H9 (cell line): ENCODE measurements at regions not wholly inside any gene's neighbourhood (a gene's known extent, or its start where the extent isn't known, plus 50 kb on each side); places are given as distances from the start of the nearest gene placed in this dataset.

Source experiments
- DNase-seq: peaks from one replicate; pipeline ENCODE4 v3.0.0-alpha.2; 2017
- H2AFZ ChIP-seq: one replicate; pipeline ENCODE4 v1.6.1; 2013; ENCODE audit warnings: mild to moderate bottlenecking, low read length, control low read depth, moderate library complexity
- H2AK5ac ChIP-seq: 2 replicates; pipeline ENCODE4 v1.6.1; 2013; ENCODE audit warnings: low read length, control low read depth, mixed read lengths; ENCODE audit not compliant: insufficient read length
- H2BK120ac ChIP-seq: one replicate; pipeline ENCODE4 v1.6.1; 2013; ENCODE audit warnings: low read depth, mild to moderate bottlenecking, low read length, control low read depth, inconsistent platforms; ENCODE audit not compliant: poor library complexity, severe bottlenecking
- H2BK12ac ChIP-seq: 2 replicates; pipeline ENCODE4 v1.6.1; 2013; ENCODE audit warnings: low read length, control low read depth, mixed read lengths, low read depth; ENCODE audit not compliant: insufficient read length
- H2BK15ac ChIP-seq: 2 replicates; pipeline ENCODE4 v1.6.1; 2013; ENCODE audit warnings: low read depth, low read length, control low read depth
- H2BK20ac ChIP-seq: one replicate; pipeline ENCODE4 v1.6.1; 2013; ENCODE audit warnings: low read depth, mild to moderate bottlenecking, low read length, control low read depth, inconsistent platforms; ENCODE audit not compliant: poor library complexity, severe bottlenecking
- H2BK5ac ChIP-seq: 2 replicates; pipeline ENCODE4 v1.6.1; 2013; ENCODE audit warnings: low read length, control low read depth, mixed read lengths; ENCODE audit not compliant: insufficient read length
- H3K14ac ChIP-seq: 2 replicates; pipeline ENCODE4 v1.6.1; 2013; ENCODE audit warnings: low read length, control low read depth; ENCODE audit not compliant: insufficient read depth
- H3K18ac ChIP-seq: 2 replicates; pipeline ENCODE4 v1.6.1; 2013; ENCODE audit warnings: low read depth, mild to moderate bottlenecking, mixed read lengths, low read length, control low read depth; ENCODE audit not compliant: insufficient read length
- H3K23ac ChIP-seq: 2 replicates; pipeline ENCODE4 v1.6.1; 2013; ENCODE audit warnings: low read length, control low read depth, mixed read lengths, low read depth; ENCODE audit not compliant: insufficient read length
- H3K23me2 ChIP-seq: 2 replicates; pipeline ENCODE4 v1.6.1; 2013; ENCODE audit warnings: low read depth, mild to moderate bottlenecking, mixed read lengths, low read length, control low read depth; ENCODE audit not compliant: insufficient read length, poor library complexity, severe bottlenecking
- H3K27ac ChIP-seq: 2 replicates; pipeline ENCODE4 v1.5.1; 2013; ENCODE audit warnings: low read length, control low read depth, mixed read lengths, low read depth; ENCODE audit not compliant: insufficient read length
- H3K27me3 ChIP-seq: 2 replicates; pipeline ENCODE4 v1.6.1; 2013; ENCODE audit warnings: low read length, control low read depth, inconsistent platforms; ENCODE audit not compliant: insufficient read depth
- H3K4ac ChIP-seq: 2 replicates; pipeline ENCODE4 v1.6.1; 2013; ENCODE audit warnings: low read depth, mild to moderate bottlenecking, control low read depth, inconsistent platforms, low read length, moderate library complexity
- H3K4me1 ChIP-seq: 2 replicates; pipeline ENCODE4 v1.6.1; 2013; ENCODE audit warnings: low read length, control low read depth, inconsistent platforms; ENCODE audit not compliant: insufficient read depth
- H3K4me2 ChIP-seq: 2 replicates; pipeline ENCODE4 v1.6.1; 2013; ENCODE audit warnings: low read length, control low read depth, mixed read lengths; ENCODE audit not compliant: insufficient read length, insufficient read depth
- H3K56ac ChIP-seq: 2 replicates; pipeline ENCODE4 v1.6.1; 2013; ENCODE audit warnings: low read depth, mild to moderate bottlenecking, mixed read lengths, low read length, control low read depth; ENCODE audit not compliant: insufficient read length
- H3K79me1 ChIP-seq: 2 replicates; pipeline ENCODE4 v1.6.1; 2013; ENCODE audit warnings: low read depth, mild to moderate bottlenecking, moderate library complexity, low read length, control low read depth, inconsistent platforms; ENCODE audit not compliant: insufficient read depth, poor library complexity, severe bottlenecking
- H3K79me2 ChIP-seq: 2 replicates; pipeline ENCODE4 v1.6.1; 2013; ENCODE audit warnings: low read length, control low read depth, inconsistent platforms; ENCODE audit not compliant: insufficient read depth
- H3K9ac ChIP-seq: 2 replicates; pipeline ENCODE4 v1.6.1; 2013; ENCODE audit warnings: low read length, control low read depth, mixed read lengths; ENCODE audit not compliant: insufficient read length; ENCODE audit errors: extremely low read depth
- H3K9me3 ChIP-seq: one replicate; pipeline ENCODE4 v1.6.1; 2013; ENCODE audit warnings: low read depth, low read length, inconsistent platforms; ENCODE audit not compliant: control insufficient read depth
- H3T11ph ChIP-seq: one replicate; pipeline ENCODE4 v1.6.1; 2013; ENCODE audit warnings: mild to moderate bottlenecking, low read length, control low read depth, inconsistent platforms
- H4K20me1 ChIP-seq: one replicate; pipeline ENCODE4 v1.6.1; 2013; ENCODE audit not compliant: control insufficient read depth, insufficient read length, insufficient read depth
- H4K5ac ChIP-seq: 2 replicates; pipeline ENCODE4 v1.6.1; 2013; ENCODE audit warnings: low read depth, mild to moderate bottlenecking, mixed read lengths, low read length, control low read depth; ENCODE audit not compliant: insufficient read length
- H4K8ac ChIP-seq: replicated peaks from 2 replicates; pipeline ENCODE4 v1.6.1; 2013; ENCODE audit warnings: low read length, control low read depth, mixed read lengths, low read depth; ENCODE audit not compliant: insufficient read length
- H4K91ac ChIP-seq: 2 replicates; pipeline ENCODE4 v1.6.1; 2013; ENCODE audit warnings: low read depth, mild to moderate bottlenecking, moderate library complexity, mixed read lengths, low read length, control low read depth; ENCODE audit not compliant: insufficient read length
- H3K27ac Mint-ChIP-seq, 3 experiments: 2 replicates in 2 of 3; 3 replicates in 1 of 3; pipeline ENCODE4 v1.8.0; 2020 to 2021; ENCODE audit warnings: mixed read lengths in 3 of 3, mild to moderate bottlenecking in 1 of 3, moderate library complexity in 1 of 3
- H3K27me3 Mint-ChIP-seq: 2 replicates; pipeline ENCODE4 v1.8.0; 2021; ENCODE audit warnings: low read depth, mild to moderate bottlenecking, moderate library complexity, mixed read lengths
- H3K36me3 Mint-ChIP-seq, 3 experiments: 2 replicates in 2 of 3; 3 replicates in 1 of 3; pipeline ENCODE4 v1.8.0; 2020 to 2021; ENCODE audit warnings: low read depth in 3 of 3, mixed read lengths in 3 of 3; ENCODE audit not compliant: insufficient read depth in 1 of 3
- H3K4me1 Mint-ChIP-seq, 2 experiments: 2 replicates each; pipeline ENCODE4 v1.8.0; 2020; ENCODE audit warnings: mixed read lengths in 2 of 2
- H3K4me3 Mint-ChIP-seq, 2 experiments: 2 replicates in 1 of 2; 3 replicates in 1 of 2; pipeline ENCODE4 v1.8.0; 2020 to 2021; ENCODE audit warnings: mild to moderate bottlenecking in 2 of 2, mixed read lengths in 2 of 2, moderate library complexity in 1 of 2
- H3K9me3 Mint-ChIP-seq, 2 experiments: 2 replicates in 1 of 2; 3 replicates in 1 of 2; pipeline ENCODE4 v1.8.0; 2020; ENCODE audit warnings: mild to moderate bottlenecking in 2 of 2, mixed read lengths in 2 of 2, moderate library complexity in 1 of 2
- WGBS: extraction: QIAGEN DNeasy Blood & Tissue Kit; methylation state at CpG from one replicate; pipeline ENCODE4 v1.1.7; 2013; ENCODE audit warnings: missing lambda C conversion rate, low lambda C conversion rate, mixed read lengths; ENCODE audit not compliant: insufficient read length; ENCODE audit errors: extremely low coverage; 5-methylcytosine and 5-hydroxymethylcytosine counted together
- TF ChIP-seq, protein P1 (sequence below): fragments of 200-600 bp; sonication (generic); conservative IDR thresholded peaks from 3 replicates; pipeline ENCODE4 v1.8.0; 2021; ENCODE audit warnings: antibody characterized with exemption, mild to moderate bottlenecking

- WGBS = no CpG with 5 or more reads among the region's 4 CpGs
- H3K79me1 ChIP-seq = no peaks in the 10 kb centered on the region
Measured at GRCh38 chr10:76643511-76643911, 994.1 kb downstream of the KCNMA1 start.

More at GRCh38 chr10:76643511-76643911, 994.1 kb downstream of the KCNMA1 start:
- Histone ChIP-seq H3K79me2 (no peaks in the 10 kb centered on the region), H3K4me2 (no peak overlapping the region), H3K18ac (no peak overlapping the region), H3K9me3 (no peaks in the 10 kb centered on the region), H2BK15ac (no peak overlapping the region), H3K4ac (no peak overlapping the region), H3T11ph (no peak overlapping the region), H3K23ac (no peak overlapping the region), H3K14ac (no peak overlapping the region), H3K27ac (no peak overlapping the region), H2AFZ (no peak overlapping the region), H4K91ac (no peak overlapping the region), H2BK12ac (no peak overlapping the region), H2BK120ac (no peak overlapping the region), H4K20me1 (no peaks in the 10 kb centered on the region), H3K27me3 (no peaks in the 10 kb centered on the region), H2AK5ac (no peak overlapping the region), H3K56ac (no peak overlapping the region), H3K4me1 (no peaks in the 10 kb centered on the region), H3K9ac (no peak overlapping the region), H3K23me2 (no peaks in the 10 kb centered on the region), H2BK5ac (no peak overlapping the region), H2BK20ac (no peak overlapping the region), H4K8ac (no peak overlapping the region), H4K5ac (no peak overlapping the region)
- H3K4me3 Mint-ChIP-seq = no peak overlapping the region
- no peaks in the 10 kb centered on the region for H3K36me3 Mint-ChIP-seq
- H3K27me3 Mint-ChIP-seq = peaks cover 6% of the 10 kb centered on the region; the same call in 1 of the 2 replicates
- TF ChIP-seq, protein P1, sequence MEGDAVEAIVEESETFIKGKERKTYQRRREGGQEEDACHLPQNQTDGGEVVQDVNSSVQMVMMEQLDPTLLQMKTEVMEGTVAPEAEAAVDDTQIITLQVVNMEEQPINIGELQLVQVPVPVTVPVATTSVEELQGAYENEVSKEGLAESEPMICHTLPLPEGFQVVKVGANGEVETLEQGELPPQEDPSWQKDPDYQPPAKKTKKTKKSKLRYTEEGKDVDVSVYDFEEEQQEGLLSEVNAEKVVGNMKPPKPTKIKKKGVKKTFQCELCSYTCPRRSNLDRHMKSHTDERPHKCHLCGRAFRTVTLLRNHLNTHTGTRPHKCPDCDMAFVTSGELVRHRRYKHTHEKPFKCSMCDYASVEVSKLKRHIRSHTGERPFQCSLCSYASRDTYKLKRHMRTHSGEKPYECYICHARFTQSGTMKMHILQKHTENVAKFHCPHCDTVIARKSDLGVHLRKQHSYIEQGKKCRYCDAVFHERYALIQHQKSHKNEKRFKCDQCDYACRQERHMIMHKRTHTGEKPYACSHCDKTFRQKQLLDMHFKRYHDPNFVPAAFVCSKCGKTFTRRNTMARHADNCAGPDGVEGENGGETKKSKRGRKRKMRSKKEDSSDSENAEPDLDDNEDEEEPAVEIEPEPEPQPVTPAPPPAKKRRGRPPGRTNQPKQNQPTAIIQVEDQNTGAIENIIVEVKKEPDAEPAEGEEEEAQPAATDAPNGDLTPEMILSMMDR = no peak
- no peaks in the 10 kb centered on the region for H3K9me3 Mint-ChIP-seq
- peaks cover 0 to 2% of the 10 kb centered on the region in 2 experiments; a peak in 1 of 4 replicates for H3K4me1 Mint-ChIP-seq
- no peak for DNase-seq
- H3K27ac Mint-ChIP-seq = no peak overlapping the region
